ENCODE measurements at regions not wholly inside any gene's neighbourhood (a gene's known extent, or its start where the extent isn't known, plus 50 kb on each side); places are given as distances from the start of the nearest gene placed in this dataset.
"Not testable (repeated sequence)": the region's sequence is repeated elsewhere in the genome, so short reads cannot be mapped to it uniquely, and the experiment has no call there.

DNA sequence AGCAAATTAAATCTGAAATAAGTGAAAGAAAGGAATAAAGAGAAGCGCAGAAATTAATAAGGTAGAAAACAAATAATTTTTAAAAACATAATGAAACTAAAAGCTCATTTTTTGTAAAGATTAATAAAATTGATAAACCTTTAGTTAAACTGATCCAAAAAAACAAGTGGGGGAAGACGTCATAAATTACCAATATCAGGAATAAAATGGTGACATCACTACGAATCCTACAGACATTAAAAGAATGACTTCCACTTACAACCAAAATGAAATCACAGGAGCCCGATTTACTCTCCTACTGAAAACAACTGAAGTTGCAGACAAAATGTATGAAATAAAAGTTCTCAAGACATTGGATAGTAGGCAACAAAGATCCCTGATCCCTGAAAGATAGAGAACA, 68.1 kb upstream of the IFFO2 start:
- no peak for DNase-seq (ENCODE audit: low spot score)

GRCh38 chr1:19023787-19024186, 67.3 kb upstream of the IFFO2 start:
- no peak for DNase-seq (ENCODE audit: low spot score)

DNA sequence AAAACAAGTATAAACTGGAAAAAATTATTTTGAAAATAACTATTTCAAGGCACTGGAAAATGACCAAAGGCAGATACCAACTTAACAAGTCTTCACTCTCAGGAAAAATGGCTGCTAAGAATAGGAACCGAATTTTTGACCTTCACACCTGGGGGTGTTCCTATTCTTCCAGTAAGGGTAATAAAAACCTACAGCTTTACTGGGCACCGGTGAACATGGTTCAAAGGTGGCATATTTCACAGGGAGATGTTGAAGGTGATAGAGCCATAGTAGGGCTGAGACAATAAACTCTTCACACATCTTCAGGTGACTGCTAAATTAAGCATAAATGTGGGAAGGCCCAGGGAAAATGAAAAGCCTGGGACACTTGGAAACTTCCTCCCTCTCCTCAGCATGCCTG, 65.4 kb upstream of the IFFO2 start:
- no peak for DNase-seq (ENCODE audit: low spot score)

DNA sequence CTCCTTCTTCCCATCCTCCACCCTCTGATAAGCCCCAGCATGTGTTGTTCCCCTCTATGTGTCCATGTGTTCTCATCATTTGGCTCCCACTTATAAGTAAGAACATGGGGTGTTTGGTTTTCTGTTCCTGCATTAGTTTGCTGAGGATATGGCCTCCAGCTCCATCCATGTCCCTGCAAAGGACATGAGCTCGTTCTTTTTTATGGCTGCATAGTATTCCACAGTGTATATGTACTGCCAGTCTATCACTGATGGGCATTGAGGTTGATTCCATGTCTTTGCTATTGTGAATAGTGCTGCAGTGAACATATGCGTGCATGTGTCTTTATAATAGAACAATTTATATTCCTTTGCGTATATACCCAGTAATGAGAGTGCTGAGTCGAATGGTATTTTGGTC, 62.8 kb upstream of the IFFO2 start:
- DNase-seq (ENCODE audit: low spot score) = not testable (repeated sequence)

DNA sequence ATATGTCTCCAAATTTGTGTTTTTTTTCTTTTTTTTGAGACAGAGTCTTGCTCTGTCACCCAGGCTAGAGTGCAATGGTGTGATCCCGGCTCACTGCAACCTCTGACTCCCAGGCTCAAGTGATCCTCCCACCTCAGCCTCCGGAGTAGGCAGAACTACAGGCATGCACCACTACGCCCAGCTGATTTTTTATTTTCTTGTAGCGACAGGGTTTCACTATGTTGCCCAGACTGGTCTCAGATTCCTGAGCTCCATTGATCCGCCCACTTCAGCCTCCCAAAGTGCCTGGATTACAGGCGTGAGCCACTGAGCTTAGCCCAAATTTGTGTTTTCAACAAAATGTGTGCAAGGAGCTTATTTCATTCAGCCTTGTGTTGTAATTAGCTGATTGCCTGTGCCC, 59.0 kb upstream of the IFFO2 start:
- DNase-seq (ENCODE audit: low spot score) = no peak

DNA sequence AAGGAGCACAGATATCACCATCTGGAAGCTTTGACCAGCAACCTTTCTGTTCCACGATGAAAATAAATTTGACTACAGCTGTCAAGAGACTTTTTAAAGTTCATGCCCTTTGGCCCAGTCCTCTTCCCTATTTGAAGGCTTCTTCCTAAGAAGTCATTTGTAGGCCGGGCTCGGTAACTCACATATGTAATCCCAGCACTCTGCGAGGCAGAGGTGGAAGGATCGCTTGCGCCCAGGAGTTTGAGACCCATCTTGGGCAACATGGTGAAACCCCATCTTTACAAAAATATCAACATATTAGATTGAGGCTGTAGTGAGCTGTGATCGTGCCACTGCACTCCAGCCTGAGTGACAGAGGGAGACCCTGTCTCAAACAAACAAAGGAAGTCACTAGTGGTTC, 58.3 kb upstream of the IFFO2 start:
- no peak for DNase-seq (ENCODE audit: low spot score)

- DNase-seq (ENCODE audit: low spot score) = no peak
Measured at GRCh38 chr1:19013826-19014548, 57.5 kb upstream of the IFFO2 start.

- DNase-seq (ENCODE audit: low spot score) = no peak
Measured at GRCh38 chr1:19011845-19012231, 55.4 kb upstream of the IFFO2 start.

DNA sequence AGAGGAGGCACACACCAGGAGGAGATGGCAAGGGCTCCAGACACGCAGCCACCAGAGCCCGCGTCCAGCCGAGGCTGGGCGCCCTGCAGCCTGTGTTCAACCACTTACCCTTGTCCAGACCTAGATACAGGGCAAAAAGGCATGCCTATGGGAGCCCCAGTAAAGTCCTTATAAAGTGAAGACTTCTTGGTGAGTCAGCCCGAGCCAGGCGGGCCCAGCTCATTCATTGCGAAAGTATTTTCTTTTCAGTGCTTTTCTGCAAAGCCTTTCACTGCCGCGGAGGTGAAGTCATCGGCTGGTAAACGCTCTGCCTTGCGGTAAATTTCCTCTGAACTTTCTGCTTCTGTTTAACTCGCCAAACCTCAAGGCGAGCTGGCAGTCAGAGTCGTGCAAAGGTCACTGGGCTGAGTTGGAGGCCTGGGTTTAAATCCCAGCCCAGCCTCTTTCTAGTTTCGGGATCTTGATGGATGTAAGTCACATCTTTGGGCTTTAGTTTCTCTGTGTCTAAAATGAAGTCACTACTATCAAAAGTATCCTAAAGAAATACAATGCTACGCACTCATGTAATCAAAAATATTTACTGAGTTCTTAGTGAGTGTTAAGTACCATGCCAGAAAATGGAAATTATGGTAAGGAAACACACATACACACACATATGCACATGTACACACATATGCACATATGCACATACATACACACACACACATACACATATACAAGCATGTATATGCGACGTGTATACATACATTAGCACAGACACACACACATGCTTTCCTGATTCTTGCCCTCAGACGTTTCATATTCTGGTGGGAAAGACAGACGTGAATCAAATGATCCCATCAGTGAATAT, 54.7 kb upstream of the IFFO2 start:
- peak; percentile 68 for DNase-seq (ENCODE audit: low spot score)

GRCh38 chr1:19010503-19010902, 54.0 kb upstream of the IFFO2 start:
- DNase-seq (ENCODE audit: low spot score) = no peak

DNA sequence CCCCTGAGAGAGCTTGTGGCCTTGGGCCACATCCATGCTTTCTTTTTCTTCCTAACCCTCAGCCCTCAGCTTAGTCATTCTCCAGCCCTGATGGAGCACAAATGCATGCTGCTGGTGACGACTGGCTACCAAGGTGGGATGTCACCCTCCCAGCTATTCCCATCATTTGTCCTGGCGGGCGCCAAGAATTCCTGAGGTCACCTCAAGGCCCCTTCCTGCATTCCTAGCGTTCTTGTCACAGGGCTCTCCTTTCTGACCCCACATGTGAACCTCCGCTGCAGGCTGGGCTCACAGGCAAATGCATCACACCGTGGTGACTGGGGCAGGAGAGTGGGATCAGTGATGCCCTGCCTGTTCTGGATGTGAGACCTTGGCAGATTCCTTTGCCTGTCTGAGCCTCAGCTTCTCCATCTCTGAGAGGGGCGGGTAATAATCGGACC, 53.4 kb upstream of the IFFO2 start:
- no peak for DNase-seq (ENCODE audit: low spot score)

DNA sequence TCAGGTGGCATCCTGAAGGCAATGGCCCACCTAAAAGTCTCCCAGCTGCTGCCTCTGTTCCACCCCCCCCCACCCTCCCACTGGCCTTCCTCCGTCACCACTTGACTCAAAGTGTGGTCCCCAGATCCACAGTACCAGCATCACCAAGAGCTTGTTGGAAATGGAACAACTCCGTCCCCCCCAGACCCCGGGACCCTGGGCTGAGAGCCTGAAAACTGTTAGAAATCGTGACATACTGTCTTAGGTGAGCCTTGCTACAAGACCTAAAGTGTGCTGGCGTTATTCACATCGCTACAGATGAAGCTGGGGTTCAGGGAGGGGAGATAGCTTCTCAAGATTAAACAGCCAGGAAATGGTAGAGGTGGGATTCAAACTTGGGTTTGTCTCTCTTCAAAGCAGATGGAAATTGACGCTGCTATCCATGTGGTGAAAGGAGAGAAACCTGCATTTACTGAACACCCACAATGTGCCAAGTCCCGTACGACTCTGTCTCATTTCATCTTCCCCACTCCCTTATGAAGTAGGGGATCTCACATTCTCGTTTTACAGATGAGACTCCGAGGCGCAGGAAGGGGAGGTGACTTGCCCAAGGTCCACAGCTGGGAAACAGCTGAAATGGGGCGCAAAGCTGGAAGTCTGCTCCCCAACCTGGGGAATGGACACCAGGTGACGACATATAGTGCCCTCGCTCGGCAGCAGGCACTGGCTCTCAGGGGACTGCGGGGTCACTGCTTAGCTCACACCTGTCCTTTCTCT, 52.8 kb upstream of the IFFO2 start:
- DNase-seq (ENCODE audit: low spot score) = no peak

GRCh38 chr1:19007491-19008441, 51.3 kb upstream of the IFFO2 start:
- no peak for DNase-seq (ENCODE audit: low spot score)

GRCh38 chr1:19006837-19007271, 50.4 kb upstream of the IFFO2 start:
- DNase-seq (ENCODE audit: low spot score) = no peak
